ENCODE measurements at regions not wholly inside any gene's neighbourhood (a gene's known extent, or its start where the extent isn't known, plus 50 kb on each side); places are given as distances from the start of the nearest gene placed in this dataset.

DNA sequence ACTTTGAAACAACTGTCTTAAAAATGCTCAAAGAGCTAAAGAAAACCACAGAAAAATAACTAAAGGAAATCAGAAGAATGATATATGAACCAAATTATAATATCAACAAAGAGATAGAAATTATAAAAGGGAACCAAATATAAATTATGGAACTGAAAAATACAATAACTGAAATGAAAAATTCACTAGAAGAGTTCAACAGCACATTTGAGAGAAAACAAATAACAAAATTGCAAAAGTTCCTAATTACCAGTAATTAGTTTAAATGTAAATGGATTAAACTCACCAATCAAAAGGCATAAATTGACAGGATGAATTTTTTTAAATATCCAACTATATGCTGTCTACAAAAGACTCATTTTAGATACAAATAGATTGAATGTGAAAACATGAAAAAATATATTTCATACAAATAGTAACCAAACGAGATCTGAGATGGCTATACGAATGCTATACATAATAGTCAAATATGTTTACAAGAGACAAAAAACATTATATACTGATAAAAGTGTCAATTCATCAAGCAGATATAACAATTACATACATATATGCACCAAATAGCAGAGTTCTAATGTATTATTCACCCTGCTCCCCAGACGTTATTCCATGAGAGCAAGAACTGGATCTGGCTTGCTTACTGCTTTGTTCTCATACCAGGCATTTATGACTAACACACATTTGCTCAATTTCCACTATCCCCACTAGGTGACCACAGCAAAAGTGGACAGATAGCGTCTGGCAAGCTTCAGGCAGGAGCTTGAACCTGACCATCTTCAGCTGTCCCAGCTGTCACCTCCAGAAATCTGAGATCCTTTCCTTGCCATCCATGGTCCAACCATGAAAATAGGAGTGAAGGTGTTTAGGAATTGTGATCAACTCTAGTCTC is 72.4 kb upstream of the SIRPA start:
- DNase-seq (ENCODE audit: low read depth, low spot score) = no peak
- CTCF ChIA-PET = interaction anchor here (1.3 to 2.1 kb wide), 3 partner anchors 10 to 46 kb away, joined by 3 to 10 read pairs (median 7); no protein-coding TSS in a partner anchor
- POLR2A ChIA-PET = no interaction called here

DNA sequence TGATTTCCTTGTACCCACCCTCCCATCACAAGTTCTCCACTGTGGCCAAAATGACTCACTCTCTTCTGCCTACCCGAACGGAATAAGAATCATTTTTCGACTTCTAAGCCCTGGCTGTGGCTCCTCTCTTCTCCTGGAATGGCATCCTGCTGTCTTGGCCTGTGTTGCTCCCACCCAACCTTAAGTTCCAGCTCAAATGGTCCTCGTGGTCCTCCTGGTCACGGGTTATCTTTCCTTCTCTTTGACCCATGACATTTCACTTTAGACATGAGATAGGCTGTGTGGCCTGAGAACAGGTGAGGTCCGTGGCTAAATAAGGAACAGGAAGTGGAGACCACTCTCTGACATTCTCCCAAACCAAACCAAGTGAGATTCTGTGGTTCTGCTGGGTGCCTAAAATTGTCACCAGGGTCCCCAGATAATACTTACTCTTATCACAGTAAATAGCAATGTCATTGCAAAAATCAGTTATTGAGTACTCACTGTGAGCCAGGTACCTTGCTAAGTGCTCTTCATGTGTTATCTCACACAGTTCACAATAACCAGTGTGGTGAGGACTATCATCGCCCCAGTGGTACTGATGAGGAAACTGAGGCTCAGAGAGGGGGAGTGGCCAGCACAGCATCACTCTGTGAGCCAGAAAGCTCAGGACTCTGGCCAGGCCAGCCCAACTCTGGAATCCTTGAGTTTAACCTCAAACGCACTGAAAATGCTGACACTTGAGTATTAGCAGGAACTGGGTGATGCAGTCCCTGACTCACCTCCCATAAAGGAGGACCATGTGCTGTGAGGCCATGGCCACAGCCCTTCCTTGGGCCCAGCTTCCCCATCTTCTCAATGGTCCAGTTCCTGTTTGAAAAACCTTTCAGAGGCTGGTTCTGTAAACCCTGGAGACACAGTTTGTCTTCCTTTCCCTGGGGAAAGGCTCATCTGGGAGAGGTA is 74.8 kb upstream of the SIRPA start:
- ChIA-PET POLR2A (interaction anchor here (0.5 to 1.3 kb wide), 2 partner anchors 11 to 416 kb away, joined by 3 to 6 read pairs; no protein-coding TSS in a partner anchor), CTCF (interaction anchor here (1.2 to 2.0 kb wide), 4 partner anchors 8 to 24 kb away, joined by 3 to 7 read pairs (median 4); no protein-coding TSS in a partner anchor)
- no peak for TF ChIP-seq CTCF (IDR thresholded peaks at IDR 0.05; ENCODE audit: insufficient read depth, low read length, missing control alignments)
- no peak for DNase-seq (ENCODE audit: low read depth, low spot score)
- no peak overlapping the region for H3K4me3 ChIP-seq (ENCODE audit: low read depth, low read length)

More for the DNA sequence above, 72.4 kb upstream of the SIRPA start:
- no peak overlapping the region for H3K4me3 ChIP-seq (ENCODE audit: low read depth, low read length)
- no peak for TF ChIP-seq CTCF (IDR thresholded peaks at IDR 0.05; ENCODE audit: insufficient read depth, low read length, missing control alignments)

DNA sequence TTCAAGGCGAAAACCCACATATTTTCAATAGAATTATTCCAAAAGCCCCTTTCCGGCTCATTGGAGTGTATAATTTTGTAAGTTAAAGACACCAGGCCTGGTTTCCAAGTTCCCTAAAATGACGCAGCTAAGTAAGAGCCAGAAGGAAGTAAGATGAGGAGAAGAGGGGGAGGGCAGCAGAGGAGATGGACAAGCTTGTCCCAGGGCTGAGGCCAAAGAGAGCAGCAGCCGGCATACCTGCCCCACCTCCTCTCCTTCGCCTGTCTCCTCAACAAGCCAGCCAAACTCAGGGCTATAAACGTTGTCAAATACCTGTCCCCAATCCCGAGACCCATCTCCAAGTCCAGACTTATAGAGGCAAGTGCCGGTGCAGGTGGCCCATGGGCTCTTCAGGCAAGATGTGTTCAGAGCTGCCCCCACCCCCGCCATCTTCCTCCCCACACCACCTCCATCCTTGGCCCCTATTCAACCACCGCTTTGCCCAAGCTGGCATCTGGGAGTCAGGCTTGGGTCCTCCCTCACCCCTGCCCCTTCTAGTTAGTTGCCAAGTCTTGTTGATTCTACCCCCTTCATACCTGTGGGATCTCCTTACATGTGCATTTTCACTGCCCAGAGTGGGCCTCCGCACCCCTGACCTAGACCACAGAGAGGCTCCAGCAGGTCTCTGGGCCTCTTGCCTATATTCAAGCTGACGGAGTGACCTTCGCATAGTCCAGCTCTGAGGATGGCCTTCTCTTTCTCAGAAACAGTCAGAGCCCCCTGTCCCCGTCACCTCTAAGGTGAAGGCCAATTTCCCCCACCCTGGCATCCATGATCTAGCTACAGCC is 75.7 kb upstream of the SIRPA start:
- no peak for DNase-seq (ENCODE audit: low read depth, low spot score)
- ChIA-PET CTCF (interaction anchor here (0.8 to 1.4 kb wide), 3 partner anchors 10 to 25 kb away, joined by 3 to 4 read pairs (median 3); no protein-coding TSS in a partner anchor), POLR2A (no interaction called here)
- no peak overlapping the region for H3K4me3 ChIP-seq (ENCODE audit: low read depth, low read length)
- no peak for TF ChIP-seq CTCF (IDR thresholded peaks at IDR 0.05; ENCODE audit: insufficient read depth, low read length, missing control alignments)

DNA sequence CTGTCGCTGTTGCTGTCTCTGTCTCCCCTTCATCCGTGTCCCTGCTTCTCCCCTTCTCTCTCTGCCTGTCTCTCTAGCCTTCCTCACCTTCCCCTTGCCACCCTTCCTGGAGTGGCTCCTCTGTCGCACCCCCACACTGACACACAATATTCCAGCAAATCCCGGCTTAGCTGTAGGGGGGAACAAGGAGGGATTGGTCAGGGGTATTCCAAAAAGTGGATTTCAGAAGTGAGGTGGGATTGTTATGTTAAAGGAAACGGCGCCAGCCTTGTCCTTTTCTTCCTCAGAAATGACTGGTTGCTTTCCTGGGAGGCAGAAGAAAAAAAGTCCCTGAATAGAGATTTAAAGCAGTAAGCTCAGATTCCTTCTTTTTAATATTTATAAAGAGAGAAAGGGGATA is 76.3 kb upstream of the SIRPA start:
- ChIA-PET CTCF (interaction anchor here (0.8 to 1.4 kb wide), 2 partner anchors 10 to 11 kb away, joined by 3 to 4 read pairs; no protein-coding TSS in a partner anchor), POLR2A (no interaction called here)
- H3K4me3 ChIP-seq (ENCODE audit: low read depth, low read length) = no peak overlapping the region
- no peak for DNase-seq (ENCODE audit: low read depth, low spot score)
- TF ChIP-seq CTCF (IDR thresholded peaks at IDR 0.05; ENCODE audit: insufficient read depth, low read length, missing control alignments) = no peak

DNA sequence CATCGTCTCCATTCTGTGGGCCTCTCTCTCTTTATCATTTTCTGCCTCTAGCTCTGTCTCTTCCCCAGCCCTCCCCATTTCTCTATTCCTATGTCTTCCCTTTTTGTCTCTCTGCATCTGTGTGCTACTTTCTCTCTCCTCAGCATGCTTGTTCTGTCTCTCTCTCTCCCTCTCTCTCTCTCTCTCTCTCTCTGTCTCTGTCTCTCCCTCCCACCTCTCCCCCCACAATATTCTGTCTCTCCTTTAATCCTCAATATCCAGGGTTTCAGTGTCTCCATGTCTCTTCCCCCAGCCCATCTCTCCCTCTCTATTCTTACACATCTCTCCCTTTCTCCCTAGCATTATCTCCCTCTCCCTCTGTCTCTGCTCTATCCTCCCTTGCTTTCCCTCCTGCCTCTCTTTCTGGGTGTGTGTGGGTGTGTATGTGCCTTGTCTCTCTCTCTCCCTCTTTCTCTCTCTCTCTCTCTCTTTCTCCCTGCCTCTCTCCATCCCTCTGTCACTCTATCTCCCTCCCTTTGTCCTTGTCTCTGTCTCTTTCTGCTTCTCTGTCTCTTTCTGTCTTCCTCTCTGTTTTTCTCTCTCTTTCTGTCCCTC is 76.9 kb upstream of the SIRPA start:
- DNase-seq (ENCODE audit: low read depth, low spot score) = no peak
- TF ChIP-seq CTCF (IDR thresholded peaks at IDR 0.05; ENCODE audit: insufficient read depth, low read length, missing control alignments) = no peak
- ChIA-PET POLR2A (no interaction called here), CTCF (no interaction called here)
- H3K4me3 ChIP-seq (ENCODE audit: low read depth, low read length) = no peak overlapping the region
